22Rv1 (cell line): ENCODE measurements at regions not wholly inside any gene's neighbourhood (a gene's known extent, or its start where the extent isn't known, plus 50 kb on each side); places are given as distances from the start of the nearest gene placed in this dataset.

Experiments used
- ZFX ChIP-seq: fragments of 450-650 bp; IDR thresholded peaks from 2 replicates; pipeline ENCODE4 v1.6.1; 2017; ENCODE audit warnings: antibody characterized with exemption, borderline replicate concordance
- TF ChIP-seq, protein P1 (sequence below): fragments of 450-650 bp; IDR thresholded peaks from 2 replicates; pipeline ENCODE4 v1.5.1; 2017; ENCODE audit warnings: mild to moderate bottlenecking

DNA sequence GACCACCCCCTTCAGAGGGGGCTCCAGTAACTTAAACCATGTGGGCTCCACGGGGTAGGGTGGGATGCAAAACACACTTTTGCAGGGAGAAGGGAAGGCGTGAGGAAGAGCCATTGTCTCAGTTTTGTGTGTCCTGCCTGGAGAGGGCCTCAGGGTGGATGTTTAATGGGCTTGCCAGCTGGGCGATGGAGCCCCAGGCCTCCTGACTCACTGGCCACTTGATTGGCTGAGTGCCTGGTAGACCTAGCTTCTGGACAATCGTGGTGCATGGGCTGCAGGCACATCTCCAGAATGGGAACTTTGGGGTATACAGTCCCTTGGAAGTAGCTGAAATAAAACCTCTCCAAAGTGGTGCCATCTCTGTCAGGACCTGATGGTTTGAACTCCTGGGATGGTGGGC, 118.3 kb upstream of the MRPS22 start:
- TF ChIP-seq, protein P1, sequence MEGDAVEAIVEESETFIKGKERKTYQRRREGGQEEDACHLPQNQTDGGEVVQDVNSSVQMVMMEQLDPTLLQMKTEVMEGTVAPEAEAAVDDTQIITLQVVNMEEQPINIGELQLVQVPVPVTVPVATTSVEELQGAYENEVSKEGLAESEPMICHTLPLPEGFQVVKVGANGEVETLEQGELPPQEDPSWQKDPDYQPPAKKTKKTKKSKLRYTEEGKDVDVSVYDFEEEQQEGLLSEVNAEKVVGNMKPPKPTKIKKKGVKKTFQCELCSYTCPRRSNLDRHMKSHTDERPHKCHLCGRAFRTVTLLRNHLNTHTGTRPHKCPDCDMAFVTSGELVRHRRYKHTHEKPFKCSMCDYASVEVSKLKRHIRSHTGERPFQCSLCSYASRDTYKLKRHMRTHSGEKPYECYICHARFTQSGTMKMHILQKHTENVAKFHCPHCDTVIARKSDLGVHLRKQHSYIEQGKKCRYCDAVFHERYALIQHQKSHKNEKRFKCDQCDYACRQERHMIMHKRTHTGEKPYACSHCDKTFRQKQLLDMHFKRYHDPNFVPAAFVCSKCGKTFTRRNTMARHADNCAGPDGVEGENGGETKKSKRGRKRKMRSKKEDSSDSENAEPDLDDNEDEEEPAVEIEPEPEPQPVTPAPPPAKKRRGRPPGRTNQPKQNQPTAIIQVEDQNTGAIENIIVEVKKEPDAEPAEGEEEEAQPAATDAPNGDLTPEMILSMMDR: no peak
- no peak for TF ChIP-seq ZFX
